ENCODE measurements at regions not wholly inside any gene's neighbourhood (a gene's known extent, or its start where the extent isn't known, plus 50 kb on each side); places are given as distances from the start of the nearest gene placed in this dataset.

DNA sequence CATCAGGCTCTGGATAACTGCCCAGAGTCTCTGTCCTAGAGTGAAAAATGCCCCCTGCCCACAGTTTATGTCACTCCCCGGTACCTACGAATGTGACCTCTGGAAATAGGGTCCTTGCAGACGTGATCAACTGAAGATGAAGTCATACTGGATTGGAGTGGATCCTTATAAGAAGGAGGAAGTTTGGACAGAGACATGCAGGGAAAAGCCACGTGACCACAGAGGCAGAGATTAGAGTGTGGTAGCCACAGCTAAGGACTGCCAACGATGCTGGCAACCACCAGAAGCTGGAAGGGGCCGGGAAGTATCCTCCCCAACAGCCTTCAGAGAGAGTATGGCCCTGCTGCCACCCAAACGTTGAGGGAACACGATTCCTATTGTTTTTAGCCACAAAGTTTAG, 101.2 kb upstream of the NCOR2 start:
- Mint-ChIP-seq H3K27me3 (ENCODE audit: low read depth in 2 of 2) (peaks cover 5 to 7% of the 10 kb centered on the region in 2 donors), H3K4me3 (no peak overlapping the region), H3K27ac (no peak overlapping the region), H3K4me1 (no peaks in the 10 kb centered on the region), H3K36me3 (no peaks in the 10 kb centered on the region), H3K9me3 (peaks cover 0 to 3% of the 10 kb centered on the region in 2 donors)
- intact Hi-C loops (cut with micrococcal nuclease) = no loop called here
- Histone ChIP-seq H3K4me3 (ENCODE audit: low read length) (no peak overlapping the region), H3K9me3 (ENCODE audit: control insufficient read depth, insufficient read depth, low read length) (peaks cover 8% of the 10 kb centered on the region), H3K4me1 (ENCODE audit: control insufficient read depth, insufficient read depth, low read length) (no peaks in the 10 kb centered on the region), H3K27me3 (ENCODE audit: control insufficient read depth, insufficient read depth, low read length) (no peaks in the 10 kb centered on the region), H3K36me3 (ENCODE audit: control insufficient read depth, insufficient read depth, low read length) (no peaks in the 10 kb centered on the region), H3K27ac (ENCODE audit: low read length) (no peak overlapping the region)
- TF ChIP-seq, protein P1, sequence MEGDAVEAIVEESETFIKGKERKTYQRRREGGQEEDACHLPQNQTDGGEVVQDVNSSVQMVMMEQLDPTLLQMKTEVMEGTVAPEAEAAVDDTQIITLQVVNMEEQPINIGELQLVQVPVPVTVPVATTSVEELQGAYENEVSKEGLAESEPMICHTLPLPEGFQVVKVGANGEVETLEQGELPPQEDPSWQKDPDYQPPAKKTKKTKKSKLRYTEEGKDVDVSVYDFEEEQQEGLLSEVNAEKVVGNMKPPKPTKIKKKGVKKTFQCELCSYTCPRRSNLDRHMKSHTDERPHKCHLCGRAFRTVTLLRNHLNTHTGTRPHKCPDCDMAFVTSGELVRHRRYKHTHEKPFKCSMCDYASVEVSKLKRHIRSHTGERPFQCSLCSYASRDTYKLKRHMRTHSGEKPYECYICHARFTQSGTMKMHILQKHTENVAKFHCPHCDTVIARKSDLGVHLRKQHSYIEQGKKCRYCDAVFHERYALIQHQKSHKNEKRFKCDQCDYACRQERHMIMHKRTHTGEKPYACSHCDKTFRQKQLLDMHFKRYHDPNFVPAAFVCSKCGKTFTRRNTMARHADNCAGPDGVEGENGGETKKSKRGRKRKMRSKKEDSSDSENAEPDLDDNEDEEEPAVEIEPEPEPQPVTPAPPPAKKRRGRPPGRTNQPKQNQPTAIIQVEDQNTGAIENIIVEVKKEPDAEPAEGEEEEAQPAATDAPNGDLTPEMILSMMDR (IDR thresholded peaks at IDR 0.05) = no peak
- WGBS (ENCODE audit: insufficient coverage) = 67% methylated on average over 8 of the region's 8 CpGs
- ATAC-seq (no peak), DNase-seq (no peak)

DNA sequence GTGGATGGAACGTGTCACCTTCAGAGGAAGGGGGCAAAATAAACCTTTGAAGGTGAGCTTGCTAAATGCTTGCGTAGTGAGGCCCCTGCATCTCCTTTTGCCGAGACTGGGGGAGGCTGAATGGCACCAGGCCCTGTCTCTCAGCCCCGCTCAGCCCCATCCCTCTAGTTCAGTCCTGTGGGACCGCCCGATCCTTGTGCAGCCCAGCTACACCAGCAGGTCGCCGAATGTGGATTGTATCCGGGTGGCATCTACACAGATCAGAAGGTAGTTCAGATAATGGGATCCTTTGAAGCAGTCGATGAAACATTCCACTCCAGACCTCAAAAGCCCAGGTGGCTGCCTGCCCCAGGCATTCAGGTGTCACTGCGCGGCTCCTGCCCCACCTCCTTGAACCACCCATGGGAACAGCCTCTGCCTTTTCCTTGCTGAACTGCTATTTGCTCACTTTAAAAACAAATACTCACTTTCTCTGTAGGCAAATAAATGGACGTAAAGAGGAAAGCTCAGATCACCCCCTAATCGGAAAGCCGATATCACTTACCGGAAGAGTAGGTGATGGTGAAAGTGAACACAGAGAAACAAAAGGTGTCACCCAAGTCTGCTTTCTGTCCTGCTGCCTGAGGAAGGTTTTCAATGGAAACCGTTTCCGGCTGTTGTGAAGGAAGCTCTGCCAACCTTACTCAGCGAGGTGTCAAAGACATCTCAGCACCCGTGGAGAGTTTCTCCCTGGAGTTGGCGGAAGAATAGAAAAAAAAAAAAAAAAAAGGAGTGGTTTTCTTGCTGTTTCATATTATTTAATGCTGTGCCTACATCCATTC, 100.3 kb upstream of the NCOR2 start:
- Mint-ChIP-seq H3K9me3 (peaks cover 0 to 3% of the 10 kb centered on the region in 2 donors), H3K27ac (no peak overlapping the region), H3K4me3 (no peak overlapping the region), H3K4me1 (no peaks in the 10 kb centered on the region), H3K36me3 (no peaks in the 10 kb centered on the region), H3K27me3 (ENCODE audit: low read depth in 2 of 2) (peaks cover 5 to 7% of the 10 kb centered on the region in 2 donors)
- Histone ChIP-seq H3K4me1 (ENCODE audit: control insufficient read depth, insufficient read depth, low read length) (no peaks in the 10 kb centered on the region), H3K36me3 (ENCODE audit: control insufficient read depth, insufficient read depth, low read length) (no peaks in the 10 kb centered on the region), H3K9me3 (ENCODE audit: control insufficient read depth, insufficient read depth, low read length) (peaks cover 8% of the 10 kb centered on the region), H3K27me3 (ENCODE audit: control insufficient read depth, insufficient read depth, low read length) (no peaks in the 10 kb centered on the region), H3K27ac (ENCODE audit: low read length) (no peak overlapping the region), H3K4me3 (ENCODE audit: low read length) (no peak overlapping the region)
- TF ChIP-seq, protein P1 (IDR thresholded peaks at IDR 0.05) = no peak
- intact Hi-C loops (cut with micrococcal nuclease) = no loop called here
- 93% methylated on average over 21 of the region's 21 CpGs for WGBS (ENCODE audit: insufficient coverage)
- ATAC-seq = no peak
- no peak for DNase-seq

DNA sequence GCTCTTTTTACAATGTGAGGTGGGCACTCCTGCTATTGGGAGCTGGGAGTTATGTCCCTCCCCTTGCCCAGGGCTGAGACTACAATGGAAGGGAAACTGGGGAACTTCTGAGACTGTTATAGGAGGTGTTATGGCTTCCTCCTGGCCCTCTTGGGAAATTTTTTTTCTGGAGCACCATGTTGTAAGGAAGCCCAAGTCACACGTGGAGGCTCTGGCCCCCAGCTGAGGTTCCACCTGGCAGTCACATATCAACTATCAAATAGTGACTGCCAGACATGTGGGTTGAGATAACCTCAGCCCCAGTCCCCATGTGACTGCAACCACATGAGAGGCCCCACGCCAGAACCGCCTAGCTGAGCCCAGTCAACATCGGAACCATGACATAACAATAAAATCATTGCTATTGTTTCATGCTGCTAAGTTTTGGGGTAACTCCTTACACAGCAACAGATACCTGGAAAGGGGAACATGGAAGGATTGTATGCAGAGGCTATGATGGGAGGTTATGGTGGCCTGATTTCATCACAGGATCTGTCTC, 99.4 kb upstream of the NCOR2 start:
- Mint-ChIP-seq H3K27me3 (ENCODE audit: low read depth in 2 of 2) (peaks cover 5 to 7% of the 10 kb centered on the region in 2 donors), H3K4me3 (no peak overlapping the region), H3K36me3 (no peaks in the 10 kb centered on the region), H3K4me1 (no peaks in the 10 kb centered on the region), H3K27ac (no peak overlapping the region), H3K9me3 (peaks cover 0 to 3% of the 10 kb centered on the region in 2 donors)
- H3K27ac ChIP-seq (ENCODE audit: low read length) = no peak overlapping the region
- intact Hi-C loops (cut with micrococcal nuclease) = no loop called here
- H3K36me3 ChIP-seq (ENCODE audit: control insufficient read depth, insufficient read depth, low read length) = no peaks in the 10 kb centered on the region
- TF ChIP-seq, protein P1 (IDR thresholded peaks at IDR 0.05) = no peak
- H3K4me3 ChIP-seq (ENCODE audit: low read length) = no peak overlapping the region
- WGBS (ENCODE audit: insufficient coverage) = 85% methylated on average over 4 of the region's 4 CpGs
- no peaks in the 10 kb centered on the region for H3K27me3 ChIP-seq (ENCODE audit: control insufficient read depth, insufficient read depth, low read length)
- peaks cover 8% of the 10 kb centered on the region for H3K9me3 ChIP-seq (ENCODE audit: control insufficient read depth, insufficient read depth, low read length)
- H3K4me1 ChIP-seq (ENCODE audit: control insufficient read depth, insufficient read depth, low read length) = no peaks in the 10 kb centered on the region
- no peak for ATAC-seq
- DNase-seq = no peak
